ENCODE measurements at regions not wholly inside any gene's neighbourhood (a gene's known extent, or its start where the extent isn't known, plus 50 kb on each side); places are given as distances from the start of the nearest gene placed in this dataset.

DNA sequence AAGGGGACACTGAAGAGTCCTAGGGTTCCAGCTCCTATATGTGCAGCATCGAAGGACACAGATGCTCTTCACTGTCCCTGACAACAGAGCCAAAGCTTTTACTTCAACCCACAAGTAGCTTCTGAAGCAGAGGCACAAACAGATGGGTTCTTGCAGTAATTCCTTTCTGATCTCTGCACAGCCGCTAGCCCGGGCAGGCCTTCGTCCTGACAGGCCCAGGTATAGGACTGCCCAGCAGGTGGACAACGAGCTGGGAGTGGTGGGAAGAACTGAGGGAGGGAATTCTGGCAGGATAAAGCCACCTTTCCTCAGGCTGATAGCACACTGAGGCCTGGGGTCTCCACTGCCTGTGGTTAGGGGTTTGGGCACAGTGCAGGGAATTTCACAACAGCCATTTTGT lies 94.8 kb downstream of the RHOB start:
- TF ChIP-seq TAF1 (IDR thresholded peaks at IDR 0.05; ENCODE audit: low read depth, low read length), result no peak
- TF ChIP-seq, protein P1, sequence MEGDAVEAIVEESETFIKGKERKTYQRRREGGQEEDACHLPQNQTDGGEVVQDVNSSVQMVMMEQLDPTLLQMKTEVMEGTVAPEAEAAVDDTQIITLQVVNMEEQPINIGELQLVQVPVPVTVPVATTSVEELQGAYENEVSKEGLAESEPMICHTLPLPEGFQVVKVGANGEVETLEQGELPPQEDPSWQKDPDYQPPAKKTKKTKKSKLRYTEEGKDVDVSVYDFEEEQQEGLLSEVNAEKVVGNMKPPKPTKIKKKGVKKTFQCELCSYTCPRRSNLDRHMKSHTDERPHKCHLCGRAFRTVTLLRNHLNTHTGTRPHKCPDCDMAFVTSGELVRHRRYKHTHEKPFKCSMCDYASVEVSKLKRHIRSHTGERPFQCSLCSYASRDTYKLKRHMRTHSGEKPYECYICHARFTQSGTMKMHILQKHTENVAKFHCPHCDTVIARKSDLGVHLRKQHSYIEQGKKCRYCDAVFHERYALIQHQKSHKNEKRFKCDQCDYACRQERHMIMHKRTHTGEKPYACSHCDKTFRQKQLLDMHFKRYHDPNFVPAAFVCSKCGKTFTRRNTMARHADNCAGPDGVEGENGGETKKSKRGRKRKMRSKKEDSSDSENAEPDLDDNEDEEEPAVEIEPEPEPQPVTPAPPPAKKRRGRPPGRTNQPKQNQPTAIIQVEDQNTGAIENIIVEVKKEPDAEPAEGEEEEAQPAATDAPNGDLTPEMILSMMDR (IDR thresholded peaks at IDR 0.05; ENCODE audit: control extremely low read depth in 1 of 3, insufficient read depth in 1 of 3, low read depth in 1 of 3, low read length in 3 of 3), result no peak
- TF ChIP-seq CEBPB (IDR thresholded peaks at IDR 0.05; ENCODE audit: low read depth, low read length), result no peak
- no peak for TF ChIP-seq NRF1 (IDR thresholded peaks at IDR 0.05; ENCODE audit: low read depth, low read length)
- TF ChIP-seq HDAC6 (IDR thresholded peaks at IDR 0.05; ENCODE audit: low read depth, low read length), result no peak
- no peak for TF ChIP-seq KDM1A (IDR thresholded peaks at IDR 0.05; ENCODE audit: borderline replicate concordance, low read length)
- no peak for TF ChIP-seq EP300 (IDR thresholded peaks at IDR 0.05; ENCODE audit: borderline replicate concordance in 1 of 2, low read depth in 2 of 2, low read length in 2 of 2)
- TF ChIP-seq POLR2A (IDR thresholded peaks at IDR 0.05; ENCODE audit: control extremely low read depth in 1 of 2, low read depth in 2 of 2, low read length in 2 of 2), result no peak
- no peak for TF ChIP-seq EZH2 (IDR thresholded peaks at IDR 0.05; ENCODE audit: low read depth, low read length, severe bottlenecking)
- no peak for TF ChIP-seq TEAD4 (IDR thresholded peaks at IDR 0.05; ENCODE audit: low read depth, low read length)
- no peak for TF ChIP-seq POLR2AphosphoS5 (IDR thresholded peaks at IDR 0.05; ENCODE audit: low read depth, low read length)
- TF ChIP-seq, protein P2, sequence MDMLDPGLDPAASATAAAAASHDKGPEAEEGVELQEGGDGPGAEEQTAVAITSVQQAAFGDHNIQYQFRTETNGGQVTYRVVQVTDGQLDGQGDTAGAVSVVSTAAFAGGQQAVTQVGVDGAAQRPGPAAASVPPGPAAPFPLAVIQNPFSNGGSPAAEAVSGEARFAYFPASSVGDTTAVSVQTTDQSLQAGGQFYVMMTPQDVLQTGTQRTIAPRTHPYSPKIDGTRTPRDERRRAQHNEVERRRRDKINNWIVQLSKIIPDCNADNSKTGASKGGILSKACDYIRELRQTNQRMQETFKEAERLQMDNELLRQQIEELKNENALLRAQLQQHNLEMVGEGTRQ (IDR thresholded peaks at IDR 0.05; ENCODE audit: low read length), result no peak
- no peak for TF ChIP-seq JUND (IDR thresholded peaks at IDR 0.05; ENCODE audit: low read length)
- no peak for TF ChIP-seq JUN (IDR thresholded peaks at IDR 0.05; ENCODE audit: low read depth, low read length)
